ENCODE measurements at regions not wholly inside any gene's neighbourhood (a gene's known extent, or its start where the extent isn't known, plus 50 kb on each side); places are given as distances from the start of the nearest gene placed in this dataset.
A peak's percentile ranks its signal among the peaks of the same experiment; 100 is the strongest.
"Not testable (repeated sequence)": the region's sequence is repeated elsewhere in the genome, so short reads cannot be mapped to it uniquely, and the experiment has no call there.

DNA sequence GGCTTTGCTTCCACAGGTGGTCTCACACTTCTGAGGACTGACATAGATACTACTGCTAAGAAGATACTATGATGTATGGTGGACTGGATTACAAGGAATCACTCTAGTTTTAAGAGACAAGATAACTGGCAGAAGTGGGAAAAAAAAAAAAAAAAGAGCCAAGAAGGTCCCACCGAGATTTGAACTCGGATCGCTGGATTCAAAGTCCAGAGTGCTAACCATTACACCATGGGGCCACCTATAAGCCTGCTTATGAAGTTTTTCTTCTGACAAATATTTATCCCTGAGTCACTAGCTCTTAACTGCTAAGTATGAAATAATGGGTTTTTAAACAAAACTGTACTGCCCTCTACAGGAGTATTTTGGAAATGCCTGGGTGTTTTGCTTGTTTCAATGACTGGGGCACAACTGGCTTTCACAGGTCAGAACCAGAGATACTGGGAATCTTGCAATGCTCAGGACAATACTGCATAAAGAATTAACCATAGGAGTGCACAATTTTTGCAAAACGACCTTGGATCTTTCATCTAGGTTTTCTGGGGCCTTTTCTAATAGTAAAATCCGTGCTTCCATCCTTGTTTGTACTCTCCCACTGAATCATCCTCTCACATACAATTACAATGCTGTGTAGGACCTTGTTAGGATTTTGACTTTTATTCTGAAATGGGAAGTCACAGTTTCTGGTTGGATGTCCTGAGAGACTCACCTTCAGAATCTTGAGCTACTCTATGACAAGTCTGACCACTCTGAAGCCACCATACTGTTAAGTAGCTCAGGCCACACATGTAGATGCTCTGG is 116.3 kb downstream of the OR2B2 start:
- POLR2A ChIA-PET = interaction anchor here (0.6 to 3.7 kb wide), 3 partner anchors 13 to 671 kb away, joined by 4 to 29 read pairs (median 6); a partner anchor contains a TSS
- CTCF ChIA-PET = interaction anchor here (0.6 to 2.6 kb wide), 27 partner anchors 10 to 1215 kb away, joined by 3 to 20 read pairs (median 6); a partner anchor contains a TSS
- Mint-ChIP-seq H3K36me3 (ENCODE audit: low read depth) (no peaks in the 10 kb centered on the region), H3K4me1 (peaks cover 47% of the 10 kb centered on the region), H3K27ac (no peak overlapping the region), H3K4me3 (no peak overlapping the region), H3K27me3 (peaks cover 18% of the 10 kb centered on the region), H3K9me3 (no peaks in the 10 kb centered on the region)
- peak; percentile 82 for DNase-seq

- peaks cover 15% of the 10 kb centered on the region for H3K27me3 Mint-ChIP-seq
- H3K36me3 Mint-ChIP-seq (ENCODE audit: low read depth) = no peaks in the 10 kb centered on the region
- ChIA-PET POLR2A (no interaction called here), CTCF (interaction anchor here (1.0 kb wide), 1 partner anchor 657 kb away, joined by 3 read pairs; no protein-coding TSS in a partner anchor)
- H3K27ac Mint-ChIP-seq = peak overlapping the region; percentile 17
- peaks cover 47% of the 10 kb centered on the region for H3K4me1 Mint-ChIP-seq
- H3K4me3 Mint-ChIP-seq = peak overlapping the region; percentile 76
- H3K9me3 Mint-ChIP-seq = no peaks in the 10 kb centered on the region
- no peak for DNase-seq
Observed at GRCh38 chr6:27791182-27791943, 120.8 kb downstream of the OR2B2 start.

DNA sequence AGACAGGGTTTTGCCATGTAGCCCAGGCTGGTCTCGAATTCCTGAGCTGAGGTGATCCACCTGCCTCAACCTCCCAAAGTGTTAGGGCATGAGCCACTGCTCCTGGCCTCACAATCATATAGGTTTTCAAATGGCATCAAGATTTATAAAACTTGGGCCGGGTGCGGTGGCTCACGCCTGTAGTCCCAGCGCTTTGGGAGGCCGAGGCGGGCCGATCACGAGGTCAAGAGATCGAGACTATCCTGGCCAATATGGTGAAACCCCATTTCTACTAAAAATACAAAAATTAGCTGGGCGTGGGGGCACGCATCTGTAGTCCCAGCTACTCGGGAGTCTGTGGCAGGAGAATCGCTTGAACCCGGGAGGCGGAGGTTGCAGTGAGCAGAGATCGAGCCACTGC is 123.8 kb downstream of the OR2B2 start:
- DNase-seq; POLR2A ChIA-PET; H3K27ac Mint-ChIP-seq; H3K9me3 Mint-ChIP-seq; H3K36me3 Mint-ChIP-seq (ENCODE audit: low read depth); H3K4me3 Mint-ChIP-seq: not testable (repeated sequence)
- peaks cover 24% of the 10 kb centered on the region for H3K4me1 Mint-ChIP-seq
- peaks cover 32% of the 10 kb centered on the region for H3K27me3 Mint-ChIP-seq
- CTCF ChIA-PET = interaction anchor here (1.0 to 3.4 kb wide), 3 partner anchors 8 to 107 kb away, joined by 3 to 14 read pairs (median 5); no protein-coding TSS in a partner anchor

DNA sequence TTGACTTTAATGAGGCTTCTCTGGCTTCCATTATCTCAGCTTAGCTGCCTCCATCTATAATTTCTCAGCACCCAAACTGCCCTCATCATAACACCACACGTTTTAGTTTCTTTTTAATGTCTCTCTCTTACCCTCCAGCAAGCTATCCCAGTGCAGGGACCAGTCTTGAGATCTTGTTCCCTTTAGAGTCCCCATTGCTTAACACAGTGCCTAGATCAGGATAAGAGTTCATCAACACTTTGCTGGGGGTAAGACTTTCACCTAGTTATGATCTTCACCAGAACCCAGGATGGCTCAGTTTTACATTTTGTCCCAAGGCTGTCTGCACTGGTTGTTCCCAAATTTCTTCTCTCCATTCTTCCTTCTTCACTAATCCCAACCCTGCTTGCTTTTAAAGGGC is 126.1 kb downstream of the OR2B2 start:
- Mint-ChIP-seq H3K36me3 (ENCODE audit: low read depth) (no peaks in the 10 kb centered on the region), H3K4me3 (no peak overlapping the region), H3K9me3 (no peaks in the 10 kb centered on the region), H3K4me1 (peaks cover 3% of the 10 kb centered on the region), H3K27ac (no peak overlapping the region), H3K27me3 (peaks cover 25% of the 10 kb centered on the region)
- CTCF ChIA-PET = interaction anchor here (1.6 to 6.6 kb wide), 2 partner anchors 10 to 14 kb away, joined by 4 to 37 read pairs; no protein-coding TSS in a partner anchor
- POLR2A ChIA-PET = no interaction called here
- no peak for DNase-seq

DNA sequence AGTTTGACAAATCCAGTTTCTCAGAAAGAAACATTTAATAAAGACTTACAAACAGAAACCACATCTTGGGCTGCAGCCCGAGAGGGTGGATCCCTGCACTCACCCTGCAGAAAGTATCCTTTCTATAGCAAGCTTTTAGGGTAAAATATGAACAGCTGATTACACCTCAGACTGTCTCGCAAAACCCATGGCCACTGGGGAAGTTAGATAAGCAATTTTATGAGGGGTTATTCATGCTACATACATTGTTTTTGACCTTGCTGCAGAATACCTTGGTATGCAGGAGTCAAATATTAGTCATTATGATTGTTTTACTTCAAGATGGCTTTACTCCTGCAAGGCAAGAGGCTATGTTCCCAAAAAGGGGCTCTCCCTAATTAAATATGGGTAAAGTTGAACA is 126.9 kb downstream of the OR2B2 start:
- H3K36me3 Mint-ChIP-seq (ENCODE audit: low read depth) = no peaks in the 10 kb centered on the region
- no peak overlapping the region for H3K27ac Mint-ChIP-seq
- H3K4me3 Mint-ChIP-seq = no peak overlapping the region
- ChIA-PET POLR2A (no interaction called here), CTCF (interaction anchor here (1.6 to 6.6 kb wide), 3 partner anchors 11 to 13 kb away, joined by 4 to 37 read pairs (median 6); no protein-coding TSS in a partner anchor)
- peaks cover 3% of the 10 kb centered on the region for H3K4me1 Mint-ChIP-seq
- H3K9me3 Mint-ChIP-seq = no peaks in the 10 kb centered on the region
- no peak for DNase-seq
- peaks cover 31% of the 10 kb centered on the region for H3K27me3 Mint-ChIP-seq

GRCh38 chr6:27782748-27783147 is 129.4 kb downstream of the OR2B2 start:
- no peak overlapping the region for H3K4me3 Mint-ChIP-seq
- peaks cover 42% of the 10 kb centered on the region for H3K27me3 Mint-ChIP-seq
- no peak for DNase-seq
- no peaks in the 10 kb centered on the region for H3K9me3 Mint-ChIP-seq
- H3K4me1 Mint-ChIP-seq = peaks cover 3% of the 10 kb centered on the region
- H3K27ac Mint-ChIP-seq = no peak overlapping the region
- POLR2A ChIA-PET = no interaction called here
- no peaks in the 10 kb centered on the region for H3K36me3 Mint-ChIP-seq (ENCODE audit: low read depth)
- CTCF ChIA-PET = interaction anchor here (6.6 kb wide), 1 partner anchor 11 kb away, joined by 37 read pairs; no protein-coding TSS in a partner anchor

GRCh38 chr6:27778625-27779417 is 133.4 kb downstream of the OR2B2 start:
- no peak overlapping the region for H3K4me3 Mint-ChIP-seq
- H3K27ac Mint-ChIP-seq = no peak overlapping the region
- DNase-seq = no peak
- H3K9me3 Mint-ChIP-seq = no peaks in the 10 kb centered on the region
- ChIA-PET POLR2A (no interaction called here), CTCF (interaction anchor here (0.6 kb wide), 1 partner anchor 111 kb away, joined by 3 read pairs; no protein-coding TSS in a partner anchor)
- no peaks in the 10 kb centered on the region for H3K4me1 Mint-ChIP-seq
- H3K36me3 Mint-ChIP-seq (ENCODE audit: low read depth) = no peaks in the 10 kb centered on the region
- peaks cover 30% of the 10 kb centered on the region for H3K27me3 Mint-ChIP-seq

GRCh38 chr6:27777614-27778355 is 134.4 kb downstream of the OR2B2 start:
- H3K4me1 Mint-ChIP-seq = peaks cover 5% of the 10 kb centered on the region
- peaks cover 27% of the 10 kb centered on the region for H3K27me3 Mint-ChIP-seq
- no peak for DNase-seq
- H3K27ac Mint-ChIP-seq = no peak overlapping the region
- ChIA-PET POLR2A (no interaction called here), CTCF (interaction anchor here (0.7 kb wide), 1 partner anchor 573 kb away, joined by 3 read pairs; no protein-coding TSS in a partner anchor)
- no peaks in the 10 kb centered on the region for H3K9me3 Mint-ChIP-seq
- H3K36me3 Mint-ChIP-seq (ENCODE audit: low read depth) = no peaks in the 10 kb centered on the region
- no peak overlapping the region for H3K4me3 Mint-ChIP-seq

DNA sequence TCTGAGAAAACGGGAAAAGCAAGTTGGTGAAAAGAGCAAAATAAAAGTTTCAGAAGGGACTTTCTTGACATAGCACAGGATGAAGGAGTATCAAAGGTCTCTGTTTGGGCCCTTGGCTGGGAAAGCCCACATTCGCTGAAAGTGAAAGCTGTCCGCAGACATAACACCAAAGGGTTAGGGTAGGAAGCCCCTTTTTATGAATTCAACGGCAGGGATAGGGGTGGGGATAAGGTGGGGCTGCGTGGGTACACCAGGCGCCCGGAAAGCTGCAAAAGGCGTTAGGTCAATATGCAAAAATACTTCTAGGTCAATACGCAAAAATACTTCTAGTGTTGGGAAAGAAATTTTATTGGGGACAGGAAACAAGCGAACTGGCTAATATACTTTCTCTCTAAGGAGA is 135.1 kb downstream of the OR2B2 start:
- Mint-ChIP-seq H3K36me3 (ENCODE audit: low read depth) (no peaks in the 10 kb centered on the region), H3K9me3 (no peaks in the 10 kb centered on the region), H3K27me3 (peaks cover 27% of the 10 kb centered on the region), H3K4me3 (no peak overlapping the region), H3K27ac (no peak overlapping the region), H3K4me1 (peaks cover 8% of the 10 kb centered on the region)
- DNase-seq = no peak
- CTCF ChIA-PET = interaction anchor here (0.7 kb wide), 1 partner anchor 573 kb away, joined by 3 read pairs; no protein-coding TSS in a partner anchor
- POLR2A ChIA-PET = no interaction called here

GRCh38 chr6:27776504-27776903 is 135.7 kb downstream of the OR2B2 start:
- CTCF ChIA-PET = interaction anchor here (1.2 kb wide), 1 partner anchor 13 kb away, joined by 4 read pairs; no protein-coding TSS in a partner anchor
- H3K9me3 Mint-ChIP-seq = no peaks in the 10 kb centered on the region
- POLR2A ChIA-PET = no interaction called here

DNA sequence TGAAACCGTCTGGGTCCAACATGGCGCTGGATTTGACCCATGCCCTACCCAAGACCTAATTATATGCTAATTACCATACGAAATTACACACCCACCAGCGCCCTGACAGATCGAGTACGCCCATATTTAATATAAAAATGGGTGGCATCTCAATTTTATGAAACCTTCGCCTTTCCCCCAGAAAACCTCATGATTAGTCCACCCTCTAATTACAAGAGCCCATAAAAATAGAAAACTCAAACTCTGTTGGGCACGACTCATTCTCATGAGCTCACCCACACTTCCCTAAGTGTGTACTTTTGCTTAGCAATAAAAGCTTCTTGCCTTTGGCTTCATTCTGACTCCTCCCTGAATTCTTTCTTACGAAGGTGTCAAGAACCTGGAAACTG is 136.4 kb downstream of the OR2B2 start:
- Mint-ChIP-seq H3K4me3 (no peak overlapping the region), H3K4me1 (peaks cover 18% of the 10 kb centered on the region), H3K27me3 (peaks cover 25% of the 10 kb centered on the region), H3K9me3 (no peaks in the 10 kb centered on the region), H3K27ac (no peak overlapping the region), H3K36me3 (ENCODE audit: low read depth) (no peaks in the 10 kb centered on the region)
- no peak for DNase-seq
- ChIA-PET CTCF (interaction anchor here (1.2 kb wide), 1 partner anchor 14 kb away, joined by 4 read pairs; no protein-coding TSS in a partner anchor), POLR2A (no interaction called here)

More at GRCh38 chr6:27776504-27776903, 135.7 kb downstream of the OR2B2 start:
- Mint-ChIP-seq H3K36me3 (ENCODE audit: low read depth) (no peaks in the 10 kb centered on the region), H3K4me3 (no peak overlapping the region), H3K27ac (no peak overlapping the region), H3K27me3 (peaks cover 27% of the 10 kb centered on the region), H3K4me1 (peaks cover 12% of the 10 kb centered on the region)
- no peak for DNase-seq
